ENCODE measurements at regions not wholly inside any gene's neighbourhood (a gene's known extent, or its start where the extent isn't known, plus 50 kb on each side); places are given as distances from the start of the nearest gene placed in this dataset.
A peak's percentile ranks its signal among the peaks of the same experiment; 100 is the strongest.

- TF ChIP-seq CTCF (IDR thresholded peaks at IDR 0.05) (no peak), POLR2A (IDR thresholded peaks at IDR 0.05) (no peak)
- H3K36me3 ChIP-seq (replicated peaks in 1 of 2; ENCODE audit: insufficient read depth in 1 of 2, low read depth in 2 of 2) = no peaks in the 10 kb centered on the region
- H3K27me3 ChIP-seq = no peaks in the 10 kb centered on the region
- ATAC-seq (peak; percentile 40), DNase-seq (no peak)
- peaks cover 0 to 4% (median 0%) of the 10 kb centered on the region in 3 donors for H3K9me3 ChIP-seq
- H3K27ac ChIP-seq = no peak overlapping the region
- no peak overlapping the region for H3K4me3 ChIP-seq
- intact Hi-C loops (cut with DNase I) = no loop called here
- H3K4me1 ChIP-seq = peaks cover 4% of the 10 kb centered on the region
Observed at GRCh38 chr2:61677942-61678341, 139.8 kb upstream of the XPO1 start.

- no peak for ATAC-seq
- Histone ChIP-seq H3K9me3 (peaks cover 0 to 4% (median 0%) of the 10 kb centered on the region in 3 donors), H3K4me3 (no peak overlapping the region), H3K36me3 (replicated peaks in 1 of 2; ENCODE audit: insufficient read depth in 1 of 2, low read depth in 2 of 2) (no peaks in the 10 kb centered on the region), H3K27me3 (no peaks in the 10 kb centered on the region), H3K4me1 (peaks cover 5% of the 10 kb centered on the region), H3K27ac (no peak overlapping the region)
- WGBS, 2 donors = 92 to 93% methylated on average over 1 of the region's 1 CpG
- intact Hi-C loops (cut with DNase I) = no loop called here
- TF ChIP-seq POLR2A (IDR thresholded peaks at IDR 0.05) (no peak), CTCF (IDR thresholded peaks at IDR 0.05) (no peak)
- no peak for DNase-seq
Observed at GRCh38 chr2:61677306-61677705, 139.2 kb upstream of the XPO1 start.

GRCh38 chr2:61675204-61675603 lies 137.0 kb upstream of the XPO1 start:
- Histone ChIP-seq H3K36me3 (replicated peaks in 1 of 2; ENCODE audit: insufficient read depth in 1 of 2, low read depth in 2 of 2) (no peaks in the 10 kb centered on the region), H3K9me3 (peaks cover 0 to 4% (median 0%) of the 10 kb centered on the region in 3 donors), H3K27ac (no peak overlapping the region), H3K27me3 (no peaks in the 10 kb centered on the region), H3K4me3 (no peak overlapping the region), H3K4me1 (peaks cover 21% of the 10 kb centered on the region)
- DNase-seq (no peak), ATAC-seq (no peak)
- TF ChIP-seq CTCF (IDR thresholded peaks at IDR 0.05) (no peak), POLR2A (IDR thresholded peaks at IDR 0.05) (no peak)
- intact Hi-C loops (cut with DNase I) = no loop called here

GRCh38 chr2:61671561-61672315 lies 133.6 kb upstream of the XPO1 start:
- DNase-seq (no peak), ATAC-seq (peak; percentile 12)
- peaks cover 29% of the 10 kb centered on the region for H3K4me1 ChIP-seq
- H3K27me3 ChIP-seq = no peaks in the 10 kb centered on the region
- peak overlapping the region; percentile 82 to 96 (median 90) for H3K27ac ChIP-seq
- no peaks in the 10 kb centered on the region for H3K36me3 ChIP-seq (replicated peaks in 1 of 2; ENCODE audit: insufficient read depth in 1 of 2, low read depth in 2 of 2)
- intact Hi-C loops (cut with DNase I) = no loop called here
- H3K9me3 ChIP-seq = peaks cover 0 to 4% (median 0%) of the 10 kb centered on the region in 3 donors
- H3K4me3 ChIP-seq = no peak overlapping the region
- TF ChIP-seq POLR2A (IDR thresholded peaks at IDR 0.05) (no peak), CTCF (IDR thresholded peaks at IDR 0.05) (no peak)
- 25 to 39% methylated on average over 5 of the region's 5 CpGs for WGBS, 2 donors
